ENCODE measurements at regions not wholly inside any gene's neighbourhood (a gene's known extent, or its start where the extent isn't known, plus 50 kb on each side); places are given as distances from the start of the nearest gene placed in this dataset.

DNA sequence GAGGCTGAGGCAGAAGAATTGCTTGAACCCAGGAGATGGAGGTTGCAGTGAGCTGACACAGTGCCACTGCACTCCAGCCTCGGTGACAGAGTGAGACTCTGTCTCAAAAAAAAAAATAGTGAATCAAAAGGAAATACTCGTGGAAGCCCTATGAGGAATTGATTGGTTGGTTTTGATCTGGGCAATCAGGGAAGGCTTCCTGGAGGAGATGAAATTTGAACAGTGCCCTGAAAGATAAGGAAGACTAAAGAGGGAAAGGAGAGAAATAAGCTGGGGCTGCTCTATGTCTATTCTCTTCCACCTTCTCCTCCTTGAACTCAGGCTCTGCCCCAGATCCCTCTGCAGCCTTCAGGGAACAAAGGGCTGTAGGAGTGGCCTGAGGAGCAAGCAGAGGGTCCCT lies 54.1 kb downstream of the IRF2BPL start:
- DNase-seq (ENCODE audit: low read depth) = no peak

DNA sequence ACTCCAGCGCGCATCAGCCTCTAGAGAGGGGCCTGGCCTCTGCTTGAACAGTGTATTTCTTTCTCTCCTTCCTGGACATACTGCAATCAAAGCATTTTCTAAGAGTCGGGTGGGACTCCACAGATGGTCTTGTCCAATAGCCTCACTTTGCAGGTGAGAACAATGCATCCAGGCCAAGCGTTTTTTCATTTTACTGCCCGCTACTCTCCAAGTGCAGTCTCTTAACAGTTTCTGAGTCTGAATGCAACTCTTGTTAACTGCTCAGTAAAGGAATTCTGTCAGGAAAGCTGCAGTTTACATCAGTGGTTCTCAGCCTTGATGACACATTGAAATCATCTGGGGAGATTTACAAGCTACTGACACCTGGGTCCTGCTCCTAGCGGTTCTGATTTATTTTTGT lies 57.0 kb downstream of the IRF2BPL start:
- no peak for DNase-seq (ENCODE audit: low read depth)

DNA sequence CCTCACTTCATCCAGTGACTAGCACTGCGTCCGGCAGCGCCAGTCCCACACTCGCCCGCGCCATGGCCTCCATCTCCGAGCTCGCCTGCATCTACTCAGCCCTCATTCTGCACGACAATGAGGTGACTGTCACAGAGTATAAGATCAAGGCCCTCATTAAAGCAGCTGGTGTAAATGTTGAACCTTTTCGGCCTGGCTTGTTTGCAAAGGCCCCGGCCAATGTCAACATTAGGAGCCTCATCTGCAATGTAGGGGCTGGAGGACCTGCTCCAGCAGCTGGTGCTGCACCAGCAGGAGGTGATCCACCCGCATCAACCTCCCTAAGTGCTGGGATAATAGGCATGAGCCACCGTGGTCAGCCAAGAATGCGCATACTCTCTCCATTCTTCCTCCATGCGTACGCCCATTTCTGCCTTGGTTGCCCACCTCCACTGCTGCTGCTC lies 59.9 kb downstream of the IRF2BPL start:
- no peak for DNase-seq (ENCODE audit: low read depth)

DNA sequence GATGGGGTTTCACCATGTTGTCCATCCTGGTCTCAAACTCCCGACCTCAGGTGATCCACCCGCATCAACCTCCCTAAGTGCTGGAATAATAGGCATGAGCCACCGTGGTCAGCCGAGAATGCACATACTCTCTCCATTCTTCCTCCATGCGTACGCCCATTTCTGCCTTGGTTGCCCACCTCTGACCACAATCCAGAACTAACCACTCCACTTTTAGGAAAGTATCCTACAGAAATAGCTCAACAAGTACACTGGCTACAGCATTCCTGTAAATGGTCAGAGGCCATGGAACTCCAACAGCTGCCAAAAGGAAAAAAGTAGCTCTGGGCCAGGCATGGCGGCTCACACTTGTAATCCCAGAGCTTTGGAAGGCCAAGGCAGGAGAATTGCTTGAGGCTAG lies 60.7 kb downstream of the IRF2BPL start:
- no peak for DNase-seq (ENCODE audit: low read depth)

DNA sequence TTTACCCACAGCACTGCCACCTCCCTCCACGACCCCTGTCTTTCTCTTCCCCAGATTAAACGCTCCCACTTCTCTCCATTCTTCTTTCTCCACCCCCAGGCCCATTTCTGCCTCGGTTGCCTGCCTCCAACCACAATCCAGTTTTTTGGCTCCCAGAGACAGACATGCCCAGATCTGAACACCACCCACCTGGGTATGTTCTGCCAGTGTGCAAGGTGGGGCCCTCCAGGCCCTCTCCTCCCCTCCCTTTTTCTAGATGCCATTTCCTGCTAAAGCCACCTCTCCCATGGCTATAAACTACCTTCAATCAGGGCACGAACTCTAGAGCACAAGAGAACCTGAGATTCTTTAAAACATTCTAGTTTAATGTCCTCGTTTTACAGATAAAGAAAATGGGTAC lies 63.3 kb downstream of the IRF2BPL start:
- no peak for DNase-seq (ENCODE audit: low read depth)

DNA sequence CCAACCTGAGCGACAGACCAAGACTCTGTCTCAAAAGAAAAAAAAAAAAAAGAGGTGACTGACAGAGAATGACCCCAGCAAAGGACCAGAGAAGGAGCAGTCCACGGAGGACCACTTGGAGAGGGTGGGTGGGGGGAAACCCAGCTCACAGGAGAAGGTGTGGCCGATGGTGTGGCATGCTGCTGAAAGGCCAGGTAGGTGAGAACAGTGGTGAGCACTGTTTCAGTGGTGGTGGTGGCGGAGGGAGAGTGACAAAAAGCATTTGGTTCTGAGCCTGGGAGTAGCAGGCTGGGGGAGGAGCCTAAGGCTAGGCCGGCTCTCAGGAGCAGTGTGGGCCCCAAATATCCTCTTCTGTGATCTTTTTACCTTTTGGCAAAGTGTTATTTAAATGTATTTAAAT lies 63.8 kb downstream of the IRF2BPL start:
- DNase-seq (ENCODE audit: low read depth) = no peak

DNA sequence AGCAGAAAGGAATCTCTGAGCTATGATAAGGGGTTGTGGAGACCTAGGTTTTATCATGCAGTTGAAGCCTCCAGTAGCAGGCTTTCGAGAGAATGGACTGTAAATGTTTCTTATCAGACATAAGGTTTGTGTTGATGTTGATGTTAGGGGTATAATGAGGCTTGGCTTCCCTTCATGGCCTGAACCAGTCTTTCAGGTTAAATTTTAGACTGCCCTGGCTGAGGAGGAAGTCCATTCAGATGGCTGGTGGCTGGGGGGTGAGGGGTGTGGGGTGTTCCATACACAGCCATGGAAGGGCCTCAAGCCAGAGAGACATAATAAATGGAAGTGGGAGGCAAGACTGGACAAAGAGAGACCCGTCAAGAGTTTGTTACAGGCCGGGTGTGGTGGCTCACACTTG lies 65.1 kb downstream of the IRF2BPL start:
- DNase-seq (ENCODE audit: low read depth) = no peak

DNA sequence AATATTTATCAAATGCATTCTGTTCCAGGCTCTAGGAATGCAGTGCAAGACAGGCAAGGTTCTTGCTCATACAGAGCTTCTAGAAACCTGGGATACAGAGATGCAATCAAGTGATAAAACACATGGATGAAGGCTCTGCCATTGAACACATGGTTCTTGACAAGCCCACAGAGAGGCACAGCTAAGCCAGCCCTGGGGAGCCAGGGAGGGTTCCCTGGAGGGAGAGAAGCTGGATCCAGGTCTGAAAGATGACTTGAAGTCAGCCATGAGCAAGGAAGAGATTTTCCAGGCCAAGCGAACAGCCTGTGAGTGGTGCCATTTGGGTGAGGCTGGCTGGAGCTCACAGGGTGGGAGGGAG lies 66.2 kb downstream of the IRF2BPL start:
- no peak for DNase-seq (ENCODE audit: low read depth)

DNA sequence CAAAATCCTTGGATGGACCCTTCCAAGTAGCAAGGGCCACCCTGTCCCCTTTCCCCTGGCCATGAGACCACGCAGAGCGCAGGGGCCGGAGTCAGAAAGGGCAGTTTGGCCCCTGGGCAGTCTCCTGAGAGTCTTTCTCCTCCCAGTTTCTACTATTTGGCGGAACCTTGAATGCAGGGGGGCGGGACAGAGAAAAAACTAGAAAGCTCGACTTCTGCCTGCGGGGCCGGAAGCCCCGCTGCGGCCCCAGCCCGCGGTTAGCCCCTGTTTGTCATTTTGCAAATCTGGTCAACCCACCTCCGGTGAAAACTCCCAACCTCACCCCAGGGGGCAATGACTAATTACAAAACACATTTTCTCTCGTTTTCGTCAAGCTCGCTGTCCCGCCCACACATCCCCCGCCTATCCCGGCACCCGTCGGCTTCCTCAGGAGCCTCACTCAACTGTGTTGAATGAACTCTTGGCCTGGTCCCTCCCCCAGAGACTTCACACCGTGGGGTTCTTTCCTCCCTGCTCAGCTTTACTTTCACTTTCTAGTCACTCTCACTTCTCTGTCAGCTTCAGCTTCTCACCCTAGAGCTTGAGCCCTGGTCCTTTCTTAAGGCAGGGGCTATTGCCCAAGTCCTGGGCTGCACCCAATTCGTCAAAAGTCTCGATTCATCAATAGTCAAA lies 66.7 kb downstream of the IRF2BPL start:
- DNase-seq (ENCODE audit: low read depth) = peak; percentile 81

DNA sequence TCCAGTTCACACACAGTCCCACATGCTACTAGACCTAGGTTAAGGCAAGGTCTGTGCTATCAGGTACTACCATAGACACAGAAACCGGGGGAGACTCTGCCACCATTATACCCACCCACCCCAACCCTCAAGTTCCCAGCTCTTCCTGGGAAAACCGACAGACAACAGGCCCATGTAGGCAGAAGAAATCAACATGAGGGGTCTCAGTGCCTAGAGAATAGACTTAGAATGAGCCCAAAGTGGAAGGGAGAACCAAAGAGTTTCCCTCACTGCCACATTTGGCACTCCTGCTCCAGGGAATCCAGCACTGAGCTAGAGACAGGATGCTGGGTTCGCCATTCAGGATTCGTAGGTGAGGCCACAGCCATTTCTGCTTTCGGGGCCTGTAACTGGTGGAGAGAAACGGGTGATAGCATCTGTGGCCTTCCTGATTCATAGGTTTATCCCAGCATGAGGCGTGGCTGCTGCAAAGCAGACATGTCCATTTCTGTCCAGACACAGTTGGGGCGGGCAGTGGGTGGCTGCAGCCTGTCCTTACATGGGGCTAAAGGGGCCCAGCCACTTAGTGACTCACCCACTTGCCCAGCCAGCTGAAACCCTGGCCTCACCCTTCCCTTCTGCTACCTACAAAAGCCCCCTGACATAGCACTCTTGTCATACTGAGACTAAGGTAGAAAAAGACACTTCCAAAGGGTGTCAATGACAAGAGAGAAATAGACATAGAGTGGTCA lies 69.4 kb downstream of the IRF2BPL start:
- no peak for DNase-seq (ENCODE audit: low read depth)

DNA sequence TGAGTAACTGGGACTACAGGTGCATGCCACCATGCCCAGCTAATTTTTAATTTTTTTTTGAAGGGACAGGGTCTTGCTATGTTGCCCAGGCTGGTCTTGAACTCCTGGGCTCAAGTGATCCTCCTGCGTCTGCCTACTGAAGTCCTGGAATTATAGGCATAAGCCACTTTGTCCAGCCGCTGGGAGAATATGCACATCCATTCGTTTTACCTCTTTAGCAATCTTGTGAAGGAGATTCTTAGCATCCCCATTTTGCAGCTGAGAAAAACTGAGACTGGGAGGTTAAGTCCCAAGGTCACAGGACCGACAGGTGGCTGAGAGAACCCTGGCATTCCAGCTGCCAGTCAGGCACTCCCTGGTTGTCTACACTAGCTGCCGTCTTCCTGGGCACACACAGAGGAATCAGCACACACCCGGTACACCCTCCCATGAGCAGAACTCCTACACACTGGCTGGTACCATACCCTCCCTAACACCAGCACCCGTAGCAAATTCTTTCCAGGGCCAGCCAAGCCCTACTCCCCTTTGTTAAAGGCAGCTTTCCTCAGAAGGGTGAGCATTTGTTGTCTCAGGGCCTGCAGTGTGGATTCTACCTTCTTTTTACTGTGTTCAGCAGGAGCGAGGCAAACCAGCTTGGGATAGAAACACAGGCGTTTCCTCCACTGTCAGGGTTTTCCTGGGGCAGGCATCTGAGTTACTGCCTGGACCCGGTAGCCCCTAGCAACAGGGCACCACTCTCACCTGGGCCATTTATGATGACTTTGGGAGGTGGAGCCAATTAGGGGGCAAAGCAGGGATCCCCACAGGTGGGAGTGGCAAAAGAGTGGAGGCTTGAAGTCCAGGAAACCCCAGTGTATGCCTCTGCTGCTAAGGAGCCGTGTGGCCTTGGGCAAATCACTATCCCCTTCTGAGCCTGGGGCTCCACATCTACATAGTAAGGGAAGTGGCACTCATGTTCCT lies 70.2 kb downstream of the IRF2BPL start:
- DNase-seq (ENCODE audit: low read depth) = no peak

DNA sequence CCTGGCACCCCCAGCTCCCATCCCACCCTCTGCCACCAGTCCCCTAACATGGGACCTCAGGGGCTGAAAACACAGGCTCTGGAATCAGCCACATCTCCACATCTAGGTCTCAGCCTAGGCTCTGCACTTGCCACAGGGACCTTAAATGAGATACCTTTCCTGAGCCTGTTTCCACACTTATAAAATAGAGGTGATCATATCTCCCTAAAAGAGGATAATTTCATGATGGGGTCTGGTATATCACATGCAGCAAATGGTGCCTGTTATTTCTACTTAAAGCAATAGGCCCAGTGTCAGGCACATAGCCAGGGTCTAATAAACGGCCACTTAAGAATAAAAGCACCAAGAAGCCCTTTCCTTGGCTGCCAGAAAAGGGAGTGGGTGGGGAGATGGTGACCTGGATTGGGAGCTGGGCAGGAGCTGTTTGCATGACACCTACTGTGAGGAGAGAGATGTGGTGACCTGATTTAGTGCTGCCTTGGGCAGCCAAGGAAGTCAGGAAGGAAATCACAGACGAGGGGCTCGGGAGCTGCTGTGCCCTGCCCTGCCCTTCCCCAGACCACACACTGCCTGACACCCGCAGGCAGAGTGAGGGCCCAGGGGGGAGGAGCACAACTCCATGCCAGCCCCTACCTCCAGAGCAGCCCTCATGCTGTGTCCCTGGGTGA lies 71.2 kb downstream of the IRF2BPL start:
- no peak for DNase-seq (ENCODE audit: low read depth)

DNA sequence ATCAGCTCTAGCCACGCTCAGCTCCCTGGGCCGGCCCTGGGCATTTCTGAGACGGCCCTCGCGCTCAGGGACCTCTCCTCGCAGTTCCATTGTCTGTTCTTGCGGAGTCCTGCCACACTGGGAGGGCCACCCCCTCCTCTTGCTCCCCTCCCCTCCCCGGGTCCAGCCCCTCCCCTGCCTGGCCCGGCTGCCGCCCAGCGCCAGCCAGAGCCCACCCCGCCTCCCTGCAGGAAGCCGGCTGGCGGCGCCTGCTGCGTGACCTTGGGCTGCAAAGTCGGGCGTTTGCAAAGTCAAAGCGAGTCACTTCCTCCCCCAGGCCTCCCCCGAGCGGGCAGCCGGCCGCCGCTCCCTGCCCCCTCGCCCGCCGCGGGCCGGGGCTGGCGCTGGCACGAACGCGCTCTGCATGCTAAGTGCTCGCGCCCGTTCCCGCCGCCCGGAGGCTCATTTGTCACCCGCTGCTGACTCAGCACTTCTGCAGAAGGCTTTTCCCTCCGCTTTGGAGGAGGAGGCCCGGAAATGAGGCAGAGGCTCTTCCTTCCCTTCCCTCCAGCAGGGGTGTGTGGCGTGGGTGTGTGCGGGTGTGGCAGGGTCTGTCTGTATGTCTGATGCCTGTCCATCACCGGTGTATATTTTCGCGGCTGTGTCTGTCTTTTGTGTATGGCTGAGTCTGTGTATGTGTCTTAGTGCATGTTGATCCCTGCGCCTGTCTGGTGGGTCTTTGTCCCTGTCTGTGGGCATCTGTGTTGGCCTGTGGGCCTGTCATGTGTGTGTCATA lies 72.0 kb downstream of the IRF2BPL start:
- peak; percentile 57 for DNase-seq (ENCODE audit: low read depth)

DNA sequence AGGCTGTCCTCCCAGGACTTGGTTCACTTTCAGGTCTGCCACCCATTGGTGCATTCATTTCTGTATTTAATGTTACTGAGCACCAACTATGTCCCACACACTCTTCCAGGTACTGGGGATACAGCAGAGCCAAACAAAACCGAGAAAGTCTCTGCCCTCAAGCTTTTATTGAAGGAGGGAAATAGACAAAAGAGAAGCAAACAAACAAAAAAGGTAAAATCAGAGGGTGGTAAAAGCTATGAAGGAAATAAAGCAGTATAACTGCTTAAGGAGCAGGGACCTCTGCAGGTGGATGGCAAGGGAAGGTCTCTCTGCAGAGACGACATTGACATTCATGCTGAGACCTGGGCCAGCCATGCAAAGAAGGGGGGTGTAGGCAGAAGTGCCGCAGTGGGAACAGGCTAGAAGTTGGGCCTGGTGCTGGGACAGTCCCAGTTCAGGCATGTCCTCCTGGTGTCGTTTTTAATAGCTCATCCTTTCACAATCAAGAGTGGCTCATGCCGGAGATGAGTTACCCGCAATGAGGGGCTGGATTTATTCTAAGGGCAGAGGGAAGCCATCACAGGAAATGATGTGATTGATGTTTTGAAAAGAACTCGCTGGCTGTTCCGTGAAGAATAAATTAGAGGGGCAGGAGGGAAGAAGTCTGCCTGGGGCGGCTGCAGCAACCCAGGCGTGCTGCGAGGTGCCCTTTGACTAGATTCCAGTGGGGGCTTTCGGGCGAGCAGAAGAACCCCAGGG lies 72.8 kb downstream of the IRF2BPL start:
- DNase-seq (ENCODE audit: low read depth) = no peak

DNA sequence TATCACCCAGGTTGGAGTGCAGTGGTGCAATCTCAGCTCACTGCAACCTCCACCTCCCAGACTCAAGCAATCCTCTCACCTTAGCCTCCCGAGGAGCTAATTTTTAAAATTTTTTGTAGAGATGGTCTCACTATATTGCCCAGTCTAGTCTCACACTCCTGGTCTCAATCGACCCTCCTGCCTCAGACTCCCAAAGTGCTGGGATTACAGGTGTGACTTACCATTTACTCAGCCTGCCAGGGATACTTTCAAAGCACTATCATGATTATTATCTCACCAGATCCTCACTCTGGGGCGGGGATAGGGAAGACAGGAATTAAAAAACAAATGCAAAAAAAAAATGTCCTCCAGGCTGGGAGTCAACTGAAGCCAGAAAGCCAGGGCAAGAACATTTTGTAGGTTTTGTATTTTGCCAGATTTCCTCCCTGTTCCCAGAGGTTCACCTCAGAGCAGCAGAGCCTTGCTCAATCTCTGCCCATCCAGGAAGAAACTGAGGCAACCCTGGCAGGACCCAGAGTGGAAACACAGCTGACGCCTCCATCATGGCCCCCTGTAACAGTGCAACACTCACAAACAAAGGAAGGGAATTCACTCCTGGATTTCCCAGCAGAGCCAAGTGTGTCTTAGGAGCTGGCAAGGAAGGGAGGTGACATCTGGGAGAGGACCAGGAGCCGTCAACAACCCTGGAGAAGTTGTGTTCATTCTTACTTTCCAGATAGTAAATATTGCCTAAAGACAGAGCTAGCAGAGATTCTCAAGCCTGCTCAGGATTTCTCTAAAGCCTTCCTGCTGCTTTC lies 73.9 kb downstream of the IRF2BPL start:
- DNase-seq (ENCODE audit: low read depth) = no peak

DNA sequence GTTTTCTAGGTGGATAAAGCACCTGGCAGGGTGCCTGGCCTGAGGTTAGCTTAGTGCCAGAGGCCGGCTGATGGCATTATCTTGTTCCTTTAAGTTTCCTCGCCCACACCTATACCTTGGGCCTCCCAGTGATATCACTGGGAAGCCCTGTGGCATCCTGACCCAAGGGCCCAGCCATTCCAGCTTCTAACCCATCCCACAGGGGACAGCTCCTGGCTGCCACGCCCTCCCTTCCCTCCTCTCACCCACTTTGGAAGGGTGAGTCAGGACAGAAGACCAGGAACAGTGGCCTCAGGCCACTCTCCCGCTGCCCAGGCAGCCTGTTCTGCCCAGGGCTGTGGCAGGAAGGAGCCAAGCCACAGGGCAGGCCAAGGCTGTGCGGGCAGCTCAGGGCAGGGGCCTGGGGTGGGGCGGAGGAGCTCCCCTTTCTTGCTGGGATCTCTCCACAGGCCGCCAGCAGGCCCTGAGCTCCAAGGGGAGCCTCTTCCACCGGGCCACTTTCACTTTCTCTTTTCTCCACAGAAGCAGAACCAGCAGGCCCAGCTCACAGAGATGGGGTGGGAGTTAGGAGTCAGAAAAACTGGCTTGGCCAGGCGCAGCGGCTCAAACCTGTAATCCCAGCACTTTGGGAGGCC lies 75.1 kb downstream of the IRF2BPL start:
- no peak for DNase-seq (ENCODE audit: low read depth)

DNA sequence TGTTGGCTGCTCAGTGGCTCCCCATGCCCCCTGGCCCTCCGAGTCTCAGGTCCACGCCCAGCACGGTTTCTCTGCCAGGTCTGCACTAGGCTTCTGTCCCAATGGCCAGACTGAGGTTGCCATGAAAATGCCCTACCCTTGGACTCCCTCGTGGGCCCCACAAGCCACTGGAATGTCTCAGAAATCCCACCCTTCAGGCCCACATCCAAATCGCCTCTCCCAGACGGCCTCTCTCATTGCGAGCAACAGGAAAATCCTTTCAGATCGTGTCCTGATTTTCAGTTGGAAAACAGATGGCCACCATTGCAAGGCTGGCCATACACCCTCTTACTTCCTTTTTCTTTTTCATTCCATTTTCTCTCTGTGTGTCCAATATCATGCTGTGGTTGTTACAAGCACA lies 77.3 kb downstream of the IRF2BPL start:
- no peak for DNase-seq (ENCODE audit: low read depth)

DNA sequence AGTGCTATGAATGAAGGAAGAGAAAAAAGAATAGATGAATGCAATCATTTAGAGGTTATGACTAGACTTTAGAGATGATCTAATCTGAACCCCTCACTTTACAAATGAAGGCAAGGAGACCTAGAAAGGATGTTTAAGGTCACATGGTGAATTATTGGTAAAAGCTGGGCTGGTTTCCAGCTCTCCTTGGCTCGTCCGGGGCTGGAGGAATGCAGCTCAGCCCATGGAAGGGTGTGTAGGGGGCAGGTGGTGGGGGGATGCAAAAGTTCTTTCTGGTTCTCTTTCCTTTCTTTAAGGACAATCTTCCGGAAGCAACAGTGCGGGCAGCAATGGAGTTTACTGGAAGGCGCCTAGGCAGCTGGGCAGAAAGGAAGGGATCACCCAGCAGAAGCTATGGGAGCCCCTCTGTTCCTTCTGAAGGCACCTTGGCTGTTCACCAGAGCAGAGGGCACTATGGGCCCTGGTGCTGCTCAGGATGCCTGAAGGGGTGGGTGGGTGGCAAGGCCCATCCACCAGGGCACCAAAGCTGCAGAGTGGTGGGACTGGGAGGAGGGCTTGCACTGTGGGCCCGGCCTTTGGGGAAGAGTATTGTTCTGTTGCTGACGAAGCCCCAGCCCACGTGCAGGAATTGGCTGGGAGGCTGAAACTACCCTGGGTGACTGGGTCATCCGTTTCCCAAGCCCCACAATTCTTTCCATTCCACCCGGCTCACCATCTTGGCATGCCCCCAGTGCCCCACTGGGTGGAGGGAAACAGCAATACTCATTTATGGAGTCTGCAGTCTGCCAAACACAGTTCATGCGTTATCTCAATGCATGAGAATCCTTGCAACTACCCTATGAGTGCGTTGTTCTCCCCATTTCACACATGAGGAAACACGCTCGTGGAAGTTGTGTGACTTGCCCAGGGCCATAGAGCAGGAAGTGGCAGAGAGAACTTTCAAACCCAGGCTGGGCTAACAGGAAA lies 78.2 kb downstream of the IRF2BPL start:
- DNase-seq (ENCODE audit: low read depth) = no peak
